ENCODE measurements at regions not wholly inside any gene's neighbourhood (a gene's known extent, or its start where the extent isn't known, plus 50 kb on each side); places are given as distances from the start of the nearest gene placed in this dataset.

DNA sequence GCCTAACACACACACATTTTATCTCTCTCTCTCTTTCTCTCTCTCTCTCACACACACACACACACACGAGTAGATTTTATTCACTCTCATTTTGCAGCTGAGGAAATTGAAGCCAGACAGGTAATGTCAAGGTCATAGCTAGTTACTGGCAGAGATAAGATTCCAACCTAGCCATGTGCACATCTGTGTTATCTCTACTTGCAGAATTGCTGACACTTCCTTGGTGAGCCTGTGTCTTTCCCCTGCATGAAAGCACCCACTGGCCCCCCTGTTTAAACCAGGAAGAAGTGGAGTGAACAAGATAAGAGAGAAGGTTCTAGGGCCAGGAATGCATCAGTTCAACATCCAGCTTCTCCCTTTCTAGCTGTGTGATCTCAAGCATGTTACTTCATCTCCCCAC is 423.7 kb downstream of the TXNL1 start (continued):
- TF ChIP-seq, protein P1, sequence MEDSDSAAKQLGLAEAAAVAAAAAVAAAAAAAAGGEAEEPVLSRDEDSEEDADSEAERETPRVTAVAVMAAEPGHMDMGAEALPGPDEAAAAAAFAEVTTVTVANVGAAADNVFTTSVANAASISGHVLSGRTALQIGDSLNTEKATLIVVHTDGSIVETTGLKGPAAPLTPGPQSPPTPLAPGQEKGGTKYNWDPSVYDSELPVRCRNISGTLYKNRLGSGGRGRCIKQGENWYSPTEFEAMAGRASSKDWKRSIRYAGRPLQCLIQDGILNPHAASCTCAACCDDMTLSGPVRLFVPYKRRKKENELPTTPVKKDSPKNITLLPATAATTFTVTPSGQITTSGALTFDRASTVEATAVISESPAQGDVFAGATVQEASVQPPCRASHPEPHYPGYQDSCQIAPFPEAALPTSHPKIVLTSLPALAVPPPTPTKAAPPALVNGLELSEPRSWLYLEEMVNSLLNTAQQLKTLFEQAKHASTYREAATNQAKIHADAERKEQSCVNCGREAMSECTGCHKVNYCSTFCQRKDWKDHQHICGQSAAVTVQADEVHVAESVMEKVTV (CRISPR knock-in tag; IDR thresholded peaks at IDR 0.05), result no peak
- TF ChIP-seq ZNF143 (CRISPR knock-in tag; IDR thresholded peaks at IDR 0.05), result no peak
- TF ChIP-seq CBX2 (IDR thresholded peaks at IDR 0.05; ENCODE audit: insufficient read depth, low read length, poor library complexity, severe bottlenecking), result no peak
- peak; percentile 37 for TF ChIP-seq NCOR1 (IDR thresholded peaks at IDR 0.05)
- peak; percentile 65; the same call in 1 of the 2 replicates for TF ChIP-seq VEZF1 (CRISPR knock-in tag; IDR thresholded peaks at IDR 0.05)
- no peak for TF ChIP-seq POLR2AphosphoS2 (IDR thresholded peaks at IDR 0.05; ENCODE audit: low read length)
- no peak for TF ChIP-seq ATF6 (CRISPR knock-in tag; IDR thresholded peaks at IDR 0.05)
- no peak for TF ChIP-seq EHMT2 (IDR thresholded peaks at IDR 0.05)
- TF ChIP-seq MBD2 (IDR thresholded peaks at IDR 0.05; ENCODE audit: borderline replicate concordance, low read depth), result no peak
- TF ChIP-seq GTF2A2 (tag; IDR thresholded peaks at IDR 0.05), result no peak
- no peak for TF ChIP-seq SMAD2 (IDR thresholded peaks at IDR 0.05; ENCODE audit: low read depth, low read length)
- no peak for TF ChIP-seq SMARCC2 (IDR thresholded peaks at IDR 0.05; ENCODE audit: low read depth)
- no peak for TF ChIP-seq ZBTB5 (IDR thresholded peaks at IDR 0.05)
- TF ChIP-seq FIP1L1 (IDR thresholded peaks at IDR 0.05; ENCODE audit: low read depth, low read length, poor library complexity, severe bottlenecking), result no peak
- TF ChIP-seq FOXK2 (conservative IDR thresholded peaks at IDR 0.05 in 1 of 2, IDR thresholded peaks at IDR 0.05 in 1 of 2; ENCODE audit: low read depth in 2 of 2), result no peak
- TF ChIP-seq ZNF512 (tag; IDR thresholded peaks at IDR 0.05), result no peak
- TF ChIP-seq SOX6 (IDR thresholded peaks at IDR 0.05), result 0 out of 2 replicates have a peak, but pooled peaks have one; percentile 10
- no peak for TF ChIP-seq CCAR2 (IDR thresholded peaks at IDR 0.05; ENCODE audit: low read depth, low read length)
- TF ChIP-seq ARID1B (IDR thresholded peaks at IDR 0.05), result peak; percentile 60
- peak; percentile 63 for TF ChIP-seq TEAD4 (IDR thresholded peaks at IDR 0.05; ENCODE audit: low read length)
- TF ChIP-seq TEAD4 (CRISPR knock-in tag; IDR thresholded peaks at IDR 0.05; ENCODE audit: borderline replicate concordance), result no peak
- TF ChIP-seq KDM4B (IDR thresholded peaks at IDR 0.05; ENCODE audit: borderline replicate concordance in 2 of 2, low read depth in 1 of 2), result no peak
